HepG2 (cell line): ENCODE measurements at regions not wholly inside any gene's neighbourhood (a gene's known extent, or its start where the extent isn't known, plus 50 kb on each side); places are given as distances from the start of the nearest gene placed in this dataset.
"Not testable (repeated sequence)": the region's sequence is repeated elsewhere in the genome, so short reads cannot be mapped to it uniquely, and the experiment has no call there.

Experiments
- DMAP1 ChIP-seq: IDR thresholded peaks from 2 replicates; pipeline ENCODE4 v1.6.1; 2016
- EP300 ChIP-seq, 3 experiments: sonication (generic) in 1 of 3; formaldehyde crosslinking in 1 of 3; IDR thresholded peaks; 2 replicates each; pipeline versions ENCODE4 v1.5.1 to v1.6.1; 2011 to 2020; ENCODE audit warnings: low read depth in 2 of 3, low read length in 2 of 3, borderline replicate concordance in 1 of 3, improper control_type of control experiment in 1 of 3, mild to moderate bottlenecking in 1 of 3, missing genetic modification reagents in 1 of 3, moderate library complexity in 1 of 3
- GATAD2A ChIP-seq: IDR thresholded peaks from 2 replicates; pipeline ENCODE4 v1.6.1; 2016
- HDAC1 ChIP-seq: sonication (generic); formaldehyde crosslinking; IDR thresholded peaks from 2 replicates; pipeline ENCODE4 v1.5.1; 2020; ENCODE audit warnings: mild to moderate bottlenecking, missing genetic modification reagents
- HOXA3 ChIP-seq: sonication (generic); formaldehyde crosslinking; IDR thresholded peaks from 2 replicates; pipeline ENCODE4 v1.5.0; 2020; ENCODE audit warnings: missing genetic modification reagents
- MIER3 ChIP-seq: IDR thresholded peaks from 2 replicates; pipeline ENCODE4 v1.6.1; 2016; ENCODE audit warnings: missing compliant biosample characterization, borderline replicate concordance
- PRDM15 ChIP-seq: sonication (generic); formaldehyde crosslinking; IDR thresholded peaks from 2 replicates; pipeline ENCODE4 v1.4.0; 2020; ENCODE audit warnings: missing genetic modification reagents
- ZBTB21 ChIP-seq: sonication (generic); formaldehyde crosslinking; IDR thresholded peaks from 2 replicates; pipeline ENCODE4 v1.4.0; 2020; ENCODE audit warnings: missing genetic modification reagents
- ZBTB43 ChIP-seq: sonication (generic); formaldehyde crosslinking; conservative IDR thresholded peaks from 2 replicates; pipeline ENCODE4 v1.4.0; 2020; ENCODE audit warnings: missing genetic modification reagents
- ZNF331 ChIP-seq: sonication (generic); formaldehyde crosslinking; IDR thresholded peaks from 2 replicates; pipeline ENCODE4 v1.4.0; 2020; ENCODE audit warnings: missing genetic modification reagents
- TF ChIP-seq, protein P1 (sequence below): sonication (generic); formaldehyde crosslinking; IDR thresholded peaks from 2 replicates; pipeline ENCODE4 v1.4.0; 2020; ENCODE audit warnings: missing genetic modification reagents
- TF ChIP-seq, protein P2 (sequence below), 2 experiments: fragments of 450-650 bp in 1 of 2; sonication (generic) in 1 of 2; formaldehyde crosslinking in 1 of 2; IDR thresholded peaks; 2 replicates each; pipeline versions ENCODE4 v1.6.1 to v1.8.0; 2016 to 2022; ENCODE audit warnings: antibody characterized with exemption in 1 of 2, mild to moderate bottlenecking in 1 of 2, missing genetic modification reagents in 1 of 2
- TF ChIP-seq, protein P3 (sequence below): IDR thresholded peaks from 2 replicates; pipeline ENCODE4 v1.6.1; 2012; ENCODE audit warnings: inconsistent platforms

DNA sequence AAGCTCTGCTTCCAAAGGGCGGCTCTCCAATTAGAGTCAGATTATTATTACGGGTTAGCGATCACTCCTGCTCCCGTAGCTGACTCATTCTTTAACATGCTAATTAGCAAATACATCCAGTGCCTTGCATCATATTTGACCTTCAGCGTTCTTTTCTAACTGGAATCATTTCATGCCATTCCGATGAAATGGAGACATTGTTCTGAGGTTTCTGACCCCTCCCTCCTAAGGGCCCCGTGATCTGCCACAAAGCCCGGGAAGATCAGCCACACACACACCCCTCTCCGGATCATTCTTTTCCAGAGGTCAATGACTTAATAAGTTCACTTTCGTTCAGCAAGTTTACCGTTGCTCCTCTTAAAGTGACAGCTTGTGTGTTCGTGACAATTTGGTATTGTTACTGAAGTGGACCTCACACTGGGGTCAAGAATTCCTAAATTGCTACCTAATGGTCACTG is 200.4 kb downstream of the RTP5 start (continued):
- TF ChIP-seq ZBTB21 (CRISPR knock-in tag) (0 out of 2 replicates have a peak, but pooled peaks have one; percentile 17), HOXA3 (0 out of 2 replicates have a peak, but pooled peaks have one; percentile 18), MIER3 (CRISPR knock-in tag) (peak; percentile 37; the same call in 1 of the 2 replicates), EP300 (IDR thresholded peaks at IDR 0.05; ENCODE audit: low read depth in 2 of 2, low read length in 2 of 2) (peak in 1 of 2 experiments; percentile 66; a peak in 2 of 4 replicates), HDAC1 (CRISPR knock-in tag) (0 out of 2 replicates have a peak, but pooled peaks have one; percentile 26), GATAD2A (peak; percentile 67), ZBTB43 (CRISPR knock-in tag) (peak; percentile 70; the same call in 1 of the 2 replicates), DMAP1 (CRISPR knock-in tag) (peak; percentile 52; the same call in 1 of the 2 replicates), PRDM15 (CRISPR knock-in tag) (0 out of 2 replicates have a peak, but pooled peaks have one; percentile 39), ZNF331 (CRISPR knock-in tag) (peak; percentile 21; the same call in 1 of the 2 replicates)
- not testable (repeated sequence) for TF ChIP-seq EP300 (CRISPR knock-in tag; IDR thresholded peaks at IDR 0.05; ENCODE audit: borderline replicate concordance)
- TF ChIP-seq, protein P1, sequence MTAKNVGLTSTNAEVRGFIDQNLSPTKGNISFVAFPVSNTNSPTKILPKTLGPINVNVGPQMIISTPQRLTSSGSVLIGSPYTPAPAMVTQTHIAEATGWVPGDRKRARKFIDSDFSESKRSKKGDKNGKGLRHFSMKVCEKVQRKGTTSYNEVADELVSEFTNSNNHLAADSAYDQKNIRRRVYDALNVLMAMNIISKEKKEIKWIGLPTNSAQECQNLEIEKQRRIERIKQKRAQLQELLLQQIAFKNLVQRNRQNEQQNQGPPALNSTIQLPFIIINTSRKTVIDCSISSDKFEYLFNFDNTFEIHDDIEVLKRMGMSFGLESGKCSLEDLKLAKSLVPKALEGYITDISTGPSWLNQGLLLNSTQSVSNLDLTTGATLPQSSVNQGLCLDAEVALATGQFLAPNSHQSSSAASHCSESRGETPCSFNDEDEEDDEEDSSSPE (CRISPR knock-in tag), result peak; percentile 53; the same call in 1 of the 2 replicates
- TF ChIP-seq, protein P2, sequence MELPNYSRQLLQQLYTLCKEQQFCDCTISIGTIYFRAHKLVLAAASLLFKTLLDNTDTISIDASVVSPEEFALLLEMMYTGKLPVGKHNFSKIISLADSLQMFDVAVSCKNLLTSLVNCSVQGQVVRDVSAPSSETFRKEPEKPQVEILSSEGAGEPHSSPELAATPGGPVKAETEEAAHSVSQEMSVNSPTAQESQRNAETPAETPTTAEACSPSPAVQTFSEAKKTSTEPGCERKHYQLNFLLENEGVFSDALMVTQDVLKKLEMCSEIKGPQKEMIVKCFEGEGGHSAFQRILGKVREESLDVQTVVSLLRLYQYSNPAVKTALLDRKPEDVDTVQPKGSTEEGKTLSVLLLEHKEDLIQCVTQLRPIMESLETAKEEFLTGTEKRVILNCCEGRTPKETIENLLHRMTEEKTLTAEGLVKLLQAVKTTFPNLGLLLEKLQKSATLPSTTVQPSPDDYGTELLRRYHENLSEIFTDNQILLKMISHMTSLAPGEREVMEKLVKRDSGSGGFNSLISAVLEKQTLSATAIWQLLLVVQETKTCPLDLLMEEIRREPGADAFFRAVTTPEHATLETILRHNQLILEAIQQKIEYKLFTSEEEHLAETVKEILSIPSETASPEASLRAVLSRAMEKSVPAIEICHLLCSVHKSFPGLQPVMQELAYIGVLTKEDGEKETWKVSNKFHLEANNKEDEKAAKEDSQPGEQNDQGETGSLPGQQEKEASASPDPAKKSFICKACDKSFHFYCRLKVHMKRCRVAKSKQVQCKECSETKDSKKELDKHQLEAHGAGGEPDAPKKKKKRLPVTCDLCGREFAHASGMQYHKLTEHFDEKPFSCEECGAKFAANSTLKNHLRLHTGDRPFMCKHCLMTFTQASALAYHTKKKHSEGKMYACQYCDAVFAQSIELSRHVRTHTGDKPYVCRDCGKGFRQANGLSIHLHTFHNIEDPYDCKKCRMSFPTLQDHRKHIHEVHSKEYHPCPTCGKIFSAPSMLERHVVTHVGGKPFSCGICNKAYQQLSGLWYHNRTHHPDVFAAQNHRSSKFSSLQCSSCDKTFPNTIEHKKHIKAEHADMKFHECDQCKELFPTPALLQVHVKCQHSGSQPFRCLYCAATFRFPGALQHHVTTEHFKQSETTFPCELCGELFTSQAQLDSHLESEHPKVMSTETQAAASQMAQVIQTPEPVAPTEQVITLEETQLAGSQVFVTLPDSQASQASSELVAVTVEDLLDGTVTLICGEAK (IDR thresholded peaks at IDR 0.05), result 0 out of 2 replicates have a peak, but pooled peaks have one; percentile 9
- TF ChIP-seq, protein P2 (CRISPR knock-in tag; IDR thresholded peaks at IDR 0.05), result not testable (repeated sequence)
- TF ChIP-seq, protein P3, sequence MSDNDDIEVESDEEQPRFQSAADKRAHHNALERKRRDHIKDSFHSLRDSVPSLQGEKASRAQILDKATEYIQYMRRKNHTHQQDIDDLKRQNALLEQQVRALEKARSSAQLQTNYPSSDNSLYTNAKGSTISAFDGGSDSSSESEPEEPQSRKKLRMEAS, result 0 out of 2 replicates have a peak, but pooled peaks have one; percentile 20
